Astrocyte of the cerebellum (primary cell): ENCODE measurements at regions not wholly inside any gene's neighbourhood (a gene's known extent, or its start where the extent isn't known, plus 50 kb on each side); places are given as distances from the start of the nearest gene placed in this dataset.

ENCODE experiments used
- DNase-seq: peaks from one replicate; pipeline ENCODE4 v3.0.0-alpha.2; 2011; ENCODE audit warnings: low read depth
- H3K4me3 ChIP-seq: 2 replicates; pipeline ENCODE4 v1.5.1; 2011; ENCODE audit warnings: mild to moderate bottlenecking, low read depth, low read length, moderate library complexity
- CTCF ChIP-seq: IDR thresholded peaks from 2 replicates; pipeline ENCODE4 v1.5.1; 2012; ENCODE audit warnings: low read length, low read depth, moderate library complexity, mild to moderate bottlenecking; ENCODE audit errors: missing control alignments
- in situ Hi-C: cut with HindIII; loops from 2 replicates; pipeline ENCODE4 v1.10.0; 2017; ENCODE audit warnings: low sequenced_read_pairs

- no peak for DNase-seq
- TF ChIP-seq CTCF: no peak
- no peak overlapping the region for H3K4me3 ChIP-seq
- in situ Hi-C loops: no loop called here
These were observed 381.0 kb upstream of the TNRC6C start for GRCh38 chr17:77577491-77577890.

- in situ Hi-C loops: no loop called here
- TF ChIP-seq CTCF: no peak
- DNase-seq: no peak
- no peak overlapping the region for H3K4me3 ChIP-seq
These were observed 379.4 kb upstream of the TNRC6C start for GRCh38 chr17:77579131-77579530.

GRCh38 chr17:77579682-77580081, 378.8 kb upstream of the TNRC6C start:
- TF ChIP-seq CTCF: no peak
- DNase-seq: no peak
- in situ Hi-C loops: no loop called here
- H3K4me3 ChIP-seq: no peak overlapping the region

- no peak for DNase-seq
- no peak overlapping the region for H3K4me3 ChIP-seq
- no peak for TF ChIP-seq CTCF
- in situ Hi-C loops: no loop called here
These were observed 377.8 kb upstream of the TNRC6C start for GRCh38 chr17:77580531-77581270.

- H3K4me3 ChIP-seq: no peak overlapping the region
- no peak for DNase-seq
- no peak for TF ChIP-seq CTCF
- in situ Hi-C loops: no loop called here
These were observed 377.0 kb upstream of the TNRC6C start for GRCh38 chr17:77581480-77581879.

- TF ChIP-seq CTCF: no peak
- DNase-seq: no peak
These were observed 373.2 kb upstream of the TNRC6C start for GRCh38 chr17:77585142-77585860.

More at GRCh38 chr17:77585142-77585860, 373.2 kb upstream of the TNRC6C start:
- H3K4me3 ChIP-seq: no peak overlapping the region
- in situ Hi-C loops: no loop called here
